Thymus (tissue), 11 donors: ENCODE measurements at regions not wholly inside any gene's neighbourhood (a gene's known extent, or its start where the extent isn't known, plus 50 kb on each side); places are given as distances from the start of the nearest gene placed in this dataset.

ENCODE experiments used
- DNase-seq, 9 donors: peaks; one replicate each; pipeline ENCODE4 v3.0.0-alpha.2; 2013; ENCODE audit warnings: low spot score in 9 of 9, low read depth in 6 of 9, missing footprints in 1 of 9
- H3K27ac ChIP-seq, 2 donors: one replicate each; pipeline ENCODE4 v1.5.1; 2013; ENCODE audit warnings: control low read depth in 1 of 2, low read depth in 1 of 2, low read length in 1 of 2, mild to moderate bottlenecking in 1 of 2, moderate library complexity in 1 of 2
- H3K27me3 ChIP-seq, 2 donors: one replicate each; pipeline ENCODE4 v1.5.1; 2013; ENCODE audit warnings: low read length in 1 of 2; ENCODE audit not compliant: control insufficient read depth in 2 of 2, insufficient read depth in 1 of 2
- H3K36me3 ChIP-seq, 2 donors: one replicate each; pipeline ENCODE4 v1.5.1; 2013; ENCODE audit warnings: low read length in 1 of 2, mild to moderate bottlenecking in 1 of 2, moderate library complexity in 1 of 2; ENCODE audit not compliant: control insufficient read depth in 2 of 2, insufficient read depth in 2 of 2
- H3K4me1 ChIP-seq, 2 donors: one replicate each; pipeline ENCODE4 v1.5.1; 2013; ENCODE audit warnings: low read length in 2 of 2; ENCODE audit not compliant: control insufficient read depth in 2 of 2, insufficient read depth in 2 of 2
- H3K4me3 ChIP-seq, 2 donors: one replicate each; pipeline ENCODE4 v1.5.1; 2013; ENCODE audit warnings: low read length in 2 of 2, control low read depth in 1 of 2, mild to moderate bottlenecking in 1 of 2
- H3K9me3 ChIP-seq, 2 donors: one replicate each; pipeline ENCODE4 v1.5.1; 2013; ENCODE audit warnings: low read length in 1 of 2, mild to moderate bottlenecking in 1 of 2; ENCODE audit not compliant: control insufficient read depth in 2 of 2, insufficient read depth in 1 of 2
- WGBS: extraction: QIAGEN DNeasy Blood & Tissue Kit; methylation state at CpG from one replicate; pipeline ENCODE4 v1.1.7; 2013; 5-methylcytosine and 5-hydroxymethylcytosine counted together
- donor health status: healthy.

DNA sequence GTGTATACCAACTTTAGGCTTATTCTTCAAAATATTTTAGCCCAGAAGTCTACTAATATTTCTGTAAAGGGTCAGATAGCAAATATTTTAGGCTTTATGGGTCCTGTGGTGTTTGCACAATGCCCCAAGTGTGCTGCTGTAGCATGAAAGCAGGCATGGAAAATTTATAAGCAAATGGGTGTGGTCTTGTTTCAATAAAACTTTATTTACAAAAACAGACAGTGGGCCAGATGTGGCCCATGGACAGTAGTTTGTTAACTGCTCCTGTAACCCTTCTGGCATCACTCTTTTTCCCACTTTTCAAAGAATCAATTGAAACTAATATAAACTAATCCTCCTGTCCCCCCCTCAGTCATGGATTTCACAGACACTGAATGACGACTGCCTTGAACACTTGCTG is 410.7 kb downstream of the SHISA9 start:
- 97% methylated on average over 1 of the region's 1 CpG for WGBS
- H3K27me3 ChIP-seq = no peaks in the 10 kb centered on the region

DNA sequence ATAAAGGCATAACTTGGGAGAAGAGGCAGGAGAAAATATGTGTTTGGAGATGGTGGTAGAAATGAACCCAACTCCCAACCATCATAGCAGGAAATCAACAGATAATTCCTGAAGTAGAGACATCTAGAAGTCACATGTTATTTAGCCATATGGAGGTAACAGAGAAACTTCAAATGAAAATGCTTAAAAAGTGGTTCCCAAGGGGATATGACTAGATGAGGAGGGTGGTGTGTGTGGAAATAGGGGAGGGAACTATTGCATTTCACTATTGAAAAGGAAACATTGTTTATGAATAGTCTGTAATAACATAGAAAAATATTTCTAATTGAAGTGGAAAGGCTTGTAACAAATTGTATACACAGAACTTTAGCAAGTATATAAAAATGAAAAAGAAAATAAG is 412.0 kb downstream of the SHISA9 start:
- no peaks in the 10 kb centered on the region for H3K27me3 ChIP-seq
- no peak overlapping the region for H3K4me3 ChIP-seq
- no peak for DNase-seq
- H3K4me1 ChIP-seq = no peaks in the 10 kb centered on the region
- no peaks in the 10 kb centered on the region for H3K36me3 ChIP-seq
- no peak overlapping the region for H3K27ac ChIP-seq
- H3K9me3 ChIP-seq = no peaks in the 10 kb centered on the region

More for the DNA sequence above, 410.7 kb downstream of the SHISA9 start:
- Histone ChIP-seq H3K36me3 (no peaks in the 10 kb centered on the region), H3K4me3 (no peak overlapping the region), H3K4me1 (peaks cover 0 to 3% of the 10 kb centered on the region in 2 donors), H3K27ac (no peak overlapping the region), H3K9me3 (no peaks in the 10 kb centered on the region)
- no peak for DNase-seq

DNA sequence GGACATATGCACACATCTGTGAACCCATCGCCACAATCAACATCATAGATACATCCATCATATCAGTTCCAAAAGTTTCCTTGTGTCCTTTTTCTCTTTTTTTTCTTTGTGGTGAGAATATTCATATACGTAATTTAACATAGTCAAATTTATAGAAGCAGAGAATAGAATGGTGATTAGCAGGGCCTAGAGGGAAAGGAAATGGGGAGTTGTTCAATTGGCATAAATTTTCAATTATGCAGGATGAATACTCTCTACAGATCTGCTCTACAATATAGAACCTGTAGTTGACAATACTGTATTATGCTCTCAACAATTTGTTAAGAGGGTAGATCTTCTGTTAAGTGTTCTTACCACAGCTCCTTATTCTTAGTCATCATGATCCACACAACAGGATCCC is 413.2 kb downstream of the SHISA9 start:
- 48% methylated on average over 2 of the region's 2 CpGs for WGBS
- DNase-seq = no peak
- no peaks in the 10 kb centered on the region for H3K27me3 ChIP-seq

DNA sequence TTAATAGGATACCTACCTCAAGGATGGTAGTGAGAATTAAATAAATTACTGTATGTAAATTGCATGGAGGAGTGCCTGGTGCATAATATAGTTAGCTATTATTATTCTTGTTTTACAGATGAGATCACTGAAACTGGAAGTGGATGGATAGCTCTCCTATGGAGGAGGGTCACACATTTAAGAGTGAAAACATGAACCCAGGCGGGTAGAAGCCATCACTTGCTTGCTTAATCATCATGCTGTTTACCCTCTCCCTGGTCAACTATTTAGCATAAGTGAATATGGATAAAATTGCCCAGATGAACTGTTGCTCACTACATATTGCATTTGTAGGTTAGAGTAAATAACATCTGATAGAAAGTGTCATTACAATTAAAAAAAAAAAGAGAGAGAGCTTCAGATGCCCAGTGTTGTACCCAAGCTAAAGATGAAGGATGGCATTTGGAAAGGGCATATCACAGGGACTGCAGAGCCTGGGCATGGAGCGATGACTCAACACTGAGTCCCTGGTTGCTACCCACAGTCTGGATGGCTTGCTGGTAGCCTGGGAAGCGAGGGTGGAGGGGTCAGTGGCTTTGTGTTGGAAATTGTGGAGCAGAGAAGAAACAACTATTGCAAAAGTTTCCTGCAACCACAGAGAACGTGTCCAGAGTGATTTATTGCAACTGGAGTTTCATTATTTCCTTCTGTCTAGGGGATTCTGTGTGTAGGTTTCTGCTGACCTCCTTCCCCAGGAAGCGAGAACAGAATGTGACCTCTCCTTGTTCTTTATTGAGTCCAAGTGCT is 414.4 kb downstream of the SHISA9 start:
- Histone ChIP-seq H3K27me3 (no peaks in the 10 kb centered on the region), H3K4me1 (no peaks in the 10 kb centered on the region), H3K4me3 (no peak overlapping the region), H3K27ac (no peak overlapping the region), H3K36me3 (no peaks in the 10 kb centered on the region), H3K9me3 (no peaks in the 10 kb centered on the region)
- WGBS = 63% methylated on average over 5 of the region's 5 CpGs
- DNase-seq = no peak

More for the DNA sequence above, 413.2 kb downstream of the SHISA9 start:
- no peaks in the 10 kb centered on the region for H3K4me1 ChIP-seq
- H3K36me3 ChIP-seq = no peaks in the 10 kb centered on the region
- H3K9me3 ChIP-seq = no peaks in the 10 kb centered on the region
- no peak overlapping the region for H3K4me3 ChIP-seq
- no peak overlapping the region for H3K27ac ChIP-seq

- no peak for DNase-seq
- Histone ChIP-seq H3K36me3 (no peaks in the 10 kb centered on the region), H3K4me1 (no peaks in the 10 kb centered on the region), H3K27me3 (no peaks in the 10 kb centered on the region), H3K9me3 (no peaks in the 10 kb centered on the region), H3K4me3 (no peak overlapping the region), H3K27ac (no peak overlapping the region)
- 52% methylated on average over 2 of the region's 2 CpGs for WGBS
Observed at GRCh38 chr16:13322336-13322735, 420.9 kb downstream of the SHISA9 start.

GRCh38 chr16:13324851-13325250 is 423.5 kb downstream of the SHISA9 start:
- 97% methylated on average over 2 of the region's 2 CpGs for WGBS

DNA sequence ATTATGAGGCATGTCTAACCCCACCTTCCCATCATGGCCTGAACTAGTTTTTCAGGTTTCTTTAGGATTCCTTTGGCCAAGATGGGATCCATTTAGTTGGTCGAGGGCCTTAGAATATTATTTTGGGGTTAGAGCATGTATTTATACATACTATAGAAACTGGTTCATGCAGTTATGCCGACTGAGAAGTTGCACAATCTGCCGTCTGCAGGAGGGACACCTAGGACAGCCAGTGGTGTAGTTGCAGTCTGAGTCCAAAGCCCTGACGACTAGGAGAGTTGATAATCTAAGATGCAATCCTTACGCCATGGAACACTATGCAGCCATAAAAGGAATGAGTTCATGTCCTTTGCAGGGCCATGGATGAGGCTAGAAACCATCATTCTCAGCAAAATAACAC is 424.0 kb downstream of the SHISA9 start:
- Histone ChIP-seq H3K27me3 (no peaks in the 10 kb centered on the region), H3K9me3 (no peaks in the 10 kb centered on the region), H3K36me3 (no peaks in the 10 kb centered on the region), H3K4me1 (no peaks in the 10 kb centered on the region), H3K27ac (no peak overlapping the region), H3K4me3 (no peak overlapping the region)
- 92% methylated on average over 5 of the region's 5 CpGs for WGBS
- DNase-seq = no peak

More at GRCh38 chr16:13324851-13325250, 423.5 kb downstream of the SHISA9 start:
- Histone ChIP-seq H3K4me3 (no peak overlapping the region), H3K4me1 (no peaks in the 10 kb centered on the region), H3K27ac (no peak overlapping the region), H3K27me3 (no peaks in the 10 kb centered on the region), H3K36me3 (no peaks in the 10 kb centered on the region), H3K9me3 (no peaks in the 10 kb centered on the region)
- DNase-seq = no peak

DNA sequence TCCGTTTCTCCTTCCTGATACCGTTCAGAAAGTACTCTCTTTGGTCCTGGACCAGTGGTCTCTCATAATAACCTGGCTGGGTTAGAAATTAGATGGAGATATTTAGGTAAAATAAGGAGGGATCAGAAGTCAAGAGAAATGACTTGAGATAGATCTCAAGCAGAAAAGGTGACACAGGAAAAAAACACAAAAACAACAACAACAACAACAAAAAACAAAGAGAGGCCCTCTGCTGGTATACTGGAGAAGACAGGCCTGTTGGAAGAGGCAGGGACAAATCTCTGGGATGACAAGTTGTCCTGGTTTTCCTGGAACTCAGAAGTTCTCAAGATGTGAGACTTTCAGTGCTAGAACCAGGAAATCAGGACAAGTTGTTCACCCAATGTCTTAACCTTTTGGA is 430.5 kb downstream of the SHISA9 start:
- WGBS = 97% methylated on average over 2 of the region's 2 CpGs

DNA sequence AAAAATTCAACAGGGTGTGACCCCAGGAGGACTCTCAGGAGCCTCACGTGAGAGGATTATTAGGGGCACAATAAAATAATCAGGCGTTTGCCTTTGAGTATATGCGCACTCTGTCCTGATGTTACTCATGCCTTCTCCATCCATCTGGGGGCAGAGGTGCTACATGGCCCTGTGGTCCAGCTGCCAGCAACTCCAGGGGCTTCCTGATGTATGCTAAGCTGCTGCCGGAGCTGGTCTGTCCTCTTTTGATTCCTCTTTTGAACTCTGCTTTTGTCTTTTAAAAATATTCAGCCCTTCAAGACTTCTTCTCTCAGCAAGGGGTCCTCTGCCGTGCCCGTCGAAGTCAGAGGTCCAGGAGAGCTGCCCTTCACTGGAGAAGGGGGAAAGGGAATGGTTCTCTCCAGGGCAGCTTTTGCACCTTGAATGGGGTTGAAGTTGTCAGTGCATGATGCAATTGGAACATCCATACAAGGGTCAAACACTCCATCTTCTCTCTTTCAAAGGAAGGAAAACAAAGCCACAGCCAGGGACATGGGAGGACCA is 431.4 kb downstream of the SHISA9 start:
- 87% methylated on average over 7 of the region's 7 CpGs for WGBS
- H3K4me1 ChIP-seq = no peaks in the 10 kb centered on the region
- H3K4me3 ChIP-seq = no peak overlapping the region
- DNase-seq = no peak
- no peak overlapping the region for H3K27ac ChIP-seq
- H3K27me3 ChIP-seq = no peaks in the 10 kb centered on the region
- no peaks in the 10 kb centered on the region for H3K36me3 ChIP-seq
- no peaks in the 10 kb centered on the region for H3K9me3 ChIP-seq

More for the DNA sequence above, 430.5 kb downstream of the SHISA9 start:
- Histone ChIP-seq H3K4me1 (no peaks in the 10 kb centered on the region), H3K36me3 (no peaks in the 10 kb centered on the region), H3K4me3 (no peak overlapping the region), H3K27me3 (no peaks in the 10 kb centered on the region), H3K9me3 (no peaks in the 10 kb centered on the region), H3K27ac (no peak overlapping the region)
- DNase-seq = no peak
